ENCODE measurements at regions not wholly inside any gene's neighbourhood (a gene's known extent, or its start where the extent isn't known, plus 50 kb on each side); places are given as distances from the start of the nearest gene placed in this dataset.
A peak's percentile ranks its signal among the peaks of the same experiment; 100 is the strongest.

GRCh38 chr14:65252482-65253255 is 150.4 kb upstream of the MAX start:
- in situ Hi-C loops (cut with HindIII; ENCODE audit: low pct_unique_long_range_greater_than_20kb, low sequenced_read_pairs): no loop called here
- CTCF ChIA-PET: no interaction called here

DNA sequence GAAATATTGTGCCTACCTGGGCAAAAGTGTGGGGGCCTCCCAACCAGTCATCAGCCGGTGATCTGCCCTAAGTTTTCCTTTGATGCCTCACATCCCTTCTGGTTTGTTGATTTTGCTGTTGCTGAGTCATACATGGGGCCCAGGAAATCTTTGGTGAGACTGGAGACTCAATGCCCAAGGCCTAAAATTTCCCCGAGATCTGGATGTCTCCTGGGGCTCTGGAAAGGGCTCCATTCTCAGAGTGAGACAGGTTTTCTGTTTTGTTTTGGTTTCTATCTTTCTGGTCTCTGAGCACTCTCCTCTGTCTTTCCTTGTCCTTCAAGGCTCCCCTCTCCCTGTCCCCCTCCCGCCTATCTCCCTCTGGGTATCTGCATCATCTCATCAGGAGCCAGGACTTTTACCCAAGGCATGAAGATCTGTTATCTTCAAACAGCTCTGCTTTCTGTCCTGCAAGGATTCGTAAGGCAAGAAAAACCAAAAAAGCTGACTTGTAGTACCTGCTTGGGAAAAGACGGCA is 152.8 kb upstream of the MAX start:
- Histone ChIP-seq H3K9me3 (ENCODE audit: control insufficient read depth, insufficient read depth, low read depth, low read length) (no peaks in the 10 kb centered on the region), H3K4me1 (ENCODE audit: control insufficient read depth, insufficient read depth, low read length) (peaks cover 16% of the 10 kb centered on the region), H3K27me3 (ENCODE audit: control insufficient read depth, insufficient read depth, low read length) (no peaks in the 10 kb centered on the region), H3K36me3 (ENCODE audit: control insufficient read depth, insufficient read depth, low read length) (no peaks in the 10 kb centered on the region), H3K4me3 (ENCODE audit: low read depth in 2 of 2, low read length in 2 of 2) (peak overlapping the region in 1 of 2 experiments; percentile 10; a peak in 1 of 4 replicates), H3K27ac (ENCODE audit: low read length) (peak overlapping the region; percentile 54; the same call in 1 of the 2 replicates)
- in situ Hi-C loops (cut with HindIII; ENCODE audit: low pct_unique_long_range_greater_than_20kb, low sequenced_read_pairs): no loop called here
- CTCF ChIA-PET: no interaction called here
- DNase-seq (ENCODE audit: low read depth, low spot score) (peak; percentile 48), ATAC-seq (peak; percentile 78)
- intact Hi-C loops (cut with micrococcal nuclease; ENCODE audit: unreplicated experiment): no loop called here
- no TSS peak for BruUV-seq (replicated peaks)
- POLR2A ChIA-PET: no interaction called here
- TF ChIP-seq POLR2AphosphoS5 (IDR thresholded peaks at IDR 0.05; ENCODE audit: low read depth, low read length) (no peak), REST (IDR thresholded peaks at IDR 0.05; ENCODE audit: insufficient read depth in 1 of 2, low read depth in 2 of 2, low read length in 1 of 2) (no peak), TCF7L2 (IDR thresholded peaks at IDR 0.05; ENCODE audit: low read depth, low read length) (0 out of 2 replicates have a peak, but pooled peaks have one; percentile 53), CTCF (IDR thresholded peaks at IDR 0.05) (no peak), SIN3A (IDR thresholded peaks at IDR 0.05; ENCODE audit: borderline replicate concordance, insufficient read depth, low read depth, low read length) (no peak)

More at GRCh38 chr14:65252482-65253255, 150.4 kb upstream of the MAX start:
- POLR2A ChIA-PET: no interaction called here
- no TSS peak for BruUV-seq (replicated peaks)
- TF ChIP-seq REST (IDR thresholded peaks at IDR 0.05; ENCODE audit: insufficient read depth in 1 of 2, low read depth in 2 of 2, low read length in 1 of 2): no peak
- TF ChIP-seq SIN3A (IDR thresholded peaks at IDR 0.05; ENCODE audit: borderline replicate concordance, insufficient read depth, low read depth, low read length): no peak
- no peaks in the 10 kb centered on the region for H3K36me3 ChIP-seq (ENCODE audit: control insufficient read depth, insufficient read depth, low read length)
- no peaks in the 10 kb centered on the region for H3K27me3 ChIP-seq (ENCODE audit: control insufficient read depth, insufficient read depth, low read length)
- no peaks in the 10 kb centered on the region for H3K9me3 ChIP-seq (ENCODE audit: control insufficient read depth, insufficient read depth, low read depth, low read length)
- ATAC-seq (no peak), DNase-seq (ENCODE audit: low read depth, low spot score) (no peak)
- H3K4me1 ChIP-seq (ENCODE audit: control insufficient read depth, insufficient read depth, low read length): peaks cover 16% of the 10 kb centered on the region
- no peak overlapping the region for H3K27ac ChIP-seq (ENCODE audit: low read length)
- intact Hi-C loops (cut with micrococcal nuclease; ENCODE audit: unreplicated experiment): no loop called here
- no peak overlapping the region for H3K4me3 ChIP-seq (ENCODE audit: low read depth in 2 of 2, low read length in 2 of 2)

Measured in Panc1 (cell line).